ENCODE measurements at regions not wholly inside any gene's neighbourhood (a gene's known extent, or its start where the extent isn't known, plus 50 kb on each side); places are given as distances from the start of the nearest gene placed in this dataset.

DNA sequence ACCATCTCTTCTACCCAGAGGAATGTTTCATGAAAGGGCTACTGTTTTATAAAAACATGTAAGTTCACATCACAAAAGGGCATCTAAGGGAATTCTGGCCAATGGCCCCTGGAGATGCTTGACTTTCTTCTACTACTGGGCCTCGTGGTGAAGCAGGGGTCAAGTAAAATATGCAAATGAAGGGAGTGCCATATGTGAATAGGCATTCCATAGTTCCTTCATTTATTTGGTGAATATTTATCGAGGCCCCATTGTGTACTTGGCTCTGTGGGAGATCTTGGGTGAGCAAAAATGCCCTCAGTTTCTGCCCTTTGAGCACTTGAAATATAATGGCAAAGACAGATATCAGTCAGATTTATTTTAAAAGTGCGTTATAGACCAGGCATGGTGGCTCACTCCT is 101.3 kb upstream of the CACNA2D3 start:
- DNase-seq (ENCODE audit: low read depth): no peak

DNA sequence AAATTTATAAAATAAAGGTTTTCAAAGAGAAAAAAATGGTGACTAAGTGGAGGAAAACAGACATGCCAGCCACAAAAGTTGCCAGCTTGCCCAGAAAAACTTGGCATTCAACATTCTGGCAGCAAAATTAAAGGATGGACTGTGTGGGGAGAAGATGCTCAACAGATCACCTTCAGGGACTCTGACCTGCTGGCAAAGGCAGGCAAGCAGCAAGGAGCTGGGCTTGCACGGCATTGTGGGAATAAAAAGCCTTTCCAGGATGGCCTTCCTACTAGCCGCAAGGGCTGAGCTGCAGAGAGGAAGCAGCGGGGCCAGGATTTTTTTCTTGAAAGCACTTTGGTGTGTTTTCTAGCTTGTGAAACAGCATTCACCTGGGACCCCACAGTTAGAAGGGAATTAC is 101.9 kb upstream of the CACNA2D3 start:
- no peak for DNase-seq (ENCODE audit: low read depth)

DNA sequence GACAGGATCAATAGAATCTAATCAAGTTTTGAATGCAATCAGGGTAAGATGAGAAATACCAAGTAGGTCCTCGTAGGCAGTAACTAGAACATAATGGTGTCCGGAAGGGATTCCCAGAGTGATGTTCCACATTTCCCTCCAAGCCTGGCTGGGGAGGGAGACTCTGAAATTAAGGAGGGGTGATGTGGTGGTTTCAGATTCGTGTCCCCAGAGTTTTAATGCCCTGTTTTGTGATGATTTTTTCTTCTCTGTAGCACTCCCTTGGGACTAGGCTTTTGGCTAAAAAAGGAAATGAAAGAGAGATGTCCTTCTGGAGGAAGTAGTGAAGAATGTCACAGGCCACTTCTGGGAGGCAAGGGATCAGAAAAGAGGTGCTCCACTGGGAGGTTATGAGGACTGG is 108.3 kb upstream of the CACNA2D3 start:
- no peak for DNase-seq (ENCODE audit: low read depth)

DNA sequence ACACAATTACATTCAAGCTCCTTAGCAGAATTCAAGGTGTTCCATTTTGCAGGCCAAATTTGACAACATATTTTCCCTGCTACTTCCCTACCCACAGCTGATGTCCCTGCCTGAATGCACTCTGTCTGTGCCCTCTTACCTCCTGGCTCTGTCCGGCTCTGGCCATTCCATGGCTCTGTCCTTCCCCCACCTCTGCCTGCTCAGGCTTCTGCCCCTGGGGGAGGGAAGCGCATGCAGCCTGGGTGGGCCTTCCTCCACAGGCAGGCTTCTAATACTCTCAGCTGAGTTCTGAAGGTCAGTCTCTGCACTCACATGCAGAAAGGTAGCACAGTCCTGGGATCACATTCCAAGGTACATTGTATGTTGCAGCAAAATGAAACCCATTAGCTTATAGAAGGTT is 113.6 kb upstream of the CACNA2D3 start:
- no peak for DNase-seq (ENCODE audit: low read depth)

DNA sequence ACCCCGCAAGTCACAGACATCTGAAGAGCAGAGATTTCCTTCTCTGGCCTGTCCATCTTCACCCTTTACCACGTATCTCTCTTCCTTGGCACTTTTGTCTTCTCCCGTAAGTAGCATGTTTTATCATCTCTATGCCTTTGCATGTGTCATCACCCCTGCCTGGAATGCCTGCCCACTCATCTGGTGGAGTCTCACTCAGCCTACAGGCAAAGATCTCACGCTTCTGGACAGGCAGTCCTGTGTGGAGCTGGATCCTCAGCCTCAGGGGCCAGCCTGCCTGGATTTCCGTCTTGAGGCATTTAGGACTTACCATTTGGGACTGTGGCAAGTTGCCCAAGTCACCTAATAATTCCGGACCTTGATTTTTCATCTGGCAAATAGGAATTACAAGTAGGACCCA is 114.3 kb upstream of the CACNA2D3 start:
- no peak for DNase-seq (ENCODE audit: low read depth)

DNA sequence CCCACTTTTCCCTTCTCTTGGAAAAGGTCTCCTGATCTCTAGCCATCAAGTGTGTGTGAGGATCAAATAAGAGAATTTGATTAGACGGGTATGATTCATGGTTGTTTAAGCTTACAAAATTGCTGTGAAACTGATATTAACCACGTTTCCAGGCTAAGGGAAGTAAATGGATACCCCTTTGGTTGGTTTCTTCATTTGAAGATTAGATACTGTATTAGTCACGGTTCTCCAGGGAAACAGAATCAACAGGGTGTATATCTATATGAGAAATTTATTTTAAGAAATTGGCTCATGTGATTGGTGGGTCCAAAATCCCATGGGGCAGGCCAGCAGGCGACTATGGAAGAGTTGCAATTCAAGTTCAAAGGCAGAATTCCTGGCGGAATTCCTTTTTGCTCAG is 112.7 kb upstream of the SELENOK start:
- no peak for DNase-seq (ENCODE audit: low read depth)

DNA sequence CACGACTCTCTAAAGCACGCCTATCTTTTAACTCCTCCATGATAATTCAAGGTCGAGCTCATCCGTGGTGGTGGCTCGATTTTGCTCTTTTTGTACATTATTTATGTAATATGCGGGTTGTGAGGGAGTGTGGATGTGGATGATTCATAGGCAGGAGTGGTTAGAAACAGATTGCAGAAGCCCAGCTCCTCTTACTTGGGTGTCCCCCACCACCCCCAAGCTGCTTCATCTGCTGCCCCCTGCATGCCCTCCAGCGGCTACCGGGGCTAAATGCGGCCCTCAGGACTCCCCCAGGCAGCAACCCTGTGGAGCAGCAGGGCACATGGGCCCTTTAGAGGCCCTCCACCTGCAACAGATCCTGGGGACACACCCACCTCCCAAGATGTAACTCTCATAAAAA is 111.5 kb upstream of the SELENOK start:
- DNase-seq (ENCODE audit: low read depth): no peak

DNA sequence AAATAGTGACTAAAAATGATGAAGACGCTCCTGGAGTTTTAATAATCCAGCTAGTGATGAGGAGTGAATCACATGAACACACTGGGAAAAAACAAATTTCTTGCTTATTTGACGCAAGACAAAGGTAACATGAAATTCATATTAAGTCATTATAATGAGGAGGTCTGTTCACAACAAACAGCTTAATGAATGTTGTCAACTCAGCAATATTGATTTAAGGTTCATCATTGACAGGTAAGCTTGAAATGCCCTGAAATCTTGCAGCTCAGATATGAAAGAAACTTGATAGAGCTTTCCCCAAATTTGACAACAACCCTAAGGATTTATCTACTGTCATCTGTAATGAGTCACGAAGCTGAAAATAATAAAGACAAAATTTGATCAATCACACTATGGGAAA is 108.1 kb upstream of the SELENOK start:
- DNase-seq (ENCODE audit: low read depth): no peak

DNA sequence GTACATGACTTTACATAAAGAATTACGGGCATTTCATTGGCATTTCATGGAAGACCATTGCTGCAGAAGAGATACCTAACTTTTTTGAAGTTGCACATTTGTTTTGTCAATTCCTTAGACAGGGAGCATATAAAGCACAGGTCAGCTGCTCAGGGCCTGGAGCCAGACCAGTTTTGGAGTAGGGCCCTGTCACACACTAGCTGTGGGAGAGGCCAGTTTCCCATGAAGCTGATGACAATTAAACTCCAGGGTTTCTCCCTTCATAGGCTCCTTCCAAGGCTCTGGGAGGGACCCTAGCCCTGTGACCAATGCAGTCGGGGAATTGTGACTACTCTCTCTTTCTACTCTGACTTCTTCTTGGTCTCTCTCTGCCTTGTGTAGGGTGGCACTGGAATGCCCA is 107.3 kb upstream of the SELENOK start:
- no peak for DNase-seq (ENCODE audit: low read depth)

DNA sequence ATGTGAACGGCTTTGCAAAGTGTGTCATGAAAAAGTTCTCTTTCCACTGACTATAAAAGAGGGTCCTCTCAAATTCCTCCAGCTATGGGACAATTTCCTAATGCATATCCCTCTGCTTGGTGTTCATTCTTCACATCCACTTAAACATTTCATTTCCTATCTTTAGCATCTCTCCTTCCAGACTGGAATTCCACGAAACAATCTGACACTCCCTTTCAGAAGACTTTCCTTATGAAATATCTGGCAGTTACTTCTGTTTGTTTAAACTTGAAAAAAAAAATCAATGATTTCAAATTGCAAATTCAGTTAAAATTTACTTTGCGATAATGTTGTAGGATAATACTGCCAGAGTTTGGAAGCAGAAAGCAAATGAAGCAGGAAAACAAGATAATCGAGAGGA is 105.8 kb upstream of the SELENOK start:
- no peak for DNase-seq (ENCODE audit: low read depth)

DNA sequence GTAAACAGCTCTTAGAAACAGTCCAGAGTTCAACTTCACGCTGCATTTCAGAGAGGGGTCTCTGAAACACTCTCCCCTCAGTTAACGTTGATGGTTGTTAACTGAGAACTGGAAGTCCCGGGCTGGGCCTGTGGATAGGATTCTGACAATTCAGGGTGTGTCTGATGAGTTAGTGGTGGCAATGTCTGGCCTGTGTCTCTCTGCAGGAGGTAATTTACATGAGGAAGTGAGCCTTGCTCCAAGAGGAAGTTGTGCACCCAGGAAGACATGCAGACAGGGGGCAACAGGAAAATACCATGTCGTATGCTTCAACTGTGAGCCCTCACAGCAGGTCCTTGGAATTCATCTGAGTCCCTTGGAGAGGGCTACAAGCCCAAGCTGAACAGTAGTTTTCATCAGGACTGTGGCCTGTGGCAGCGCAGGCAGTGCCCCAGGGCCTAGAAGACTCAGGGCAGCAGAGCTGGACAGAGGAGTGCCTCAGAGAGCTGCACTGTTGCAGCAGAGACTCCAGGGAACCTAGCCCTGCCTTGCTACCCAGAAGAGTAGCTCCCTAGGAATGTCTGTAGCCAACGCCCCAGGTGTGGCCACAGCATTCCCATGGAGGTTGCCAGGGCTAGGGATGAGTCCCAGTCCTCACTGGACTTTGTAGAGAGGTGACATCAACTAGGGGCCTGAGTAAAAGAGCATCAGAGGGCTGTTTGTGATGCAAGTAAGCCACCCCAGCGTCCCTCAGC is 104.6 kb upstream of the SELENOK start:
- DNase-seq (ENCODE audit: low read depth): no peak

DNA sequence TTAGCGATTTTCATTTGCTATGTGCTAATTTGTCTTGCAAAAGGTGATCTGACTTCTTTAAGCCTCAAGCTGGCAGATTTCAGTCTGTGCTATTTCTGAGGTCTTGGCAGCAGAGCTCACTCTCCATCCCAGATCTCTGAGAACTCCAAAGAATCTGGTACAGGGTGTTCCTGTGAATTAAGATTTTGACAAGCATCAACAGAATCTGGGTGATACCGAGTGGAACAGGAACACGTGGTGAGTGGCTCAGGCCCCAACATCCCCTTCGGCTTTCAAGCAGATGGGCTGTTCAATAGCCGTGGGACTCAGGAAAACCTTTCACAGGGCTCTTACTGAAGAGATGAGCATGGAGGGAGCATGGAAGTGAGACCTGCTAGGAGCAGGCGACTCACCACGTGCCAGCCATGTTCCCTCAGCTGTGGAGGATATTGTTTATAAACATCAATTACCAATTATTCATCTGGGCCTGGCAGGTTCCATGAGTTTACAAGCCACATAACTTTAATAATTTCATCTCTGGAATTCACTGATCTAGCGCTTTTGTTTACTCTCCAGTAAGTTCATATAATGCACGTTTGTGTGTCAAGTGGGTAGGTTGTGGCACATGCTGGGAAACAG is 103.4 kb upstream of the SELENOK start:
- no peak for DNase-seq (ENCODE audit: low read depth)

DNA sequence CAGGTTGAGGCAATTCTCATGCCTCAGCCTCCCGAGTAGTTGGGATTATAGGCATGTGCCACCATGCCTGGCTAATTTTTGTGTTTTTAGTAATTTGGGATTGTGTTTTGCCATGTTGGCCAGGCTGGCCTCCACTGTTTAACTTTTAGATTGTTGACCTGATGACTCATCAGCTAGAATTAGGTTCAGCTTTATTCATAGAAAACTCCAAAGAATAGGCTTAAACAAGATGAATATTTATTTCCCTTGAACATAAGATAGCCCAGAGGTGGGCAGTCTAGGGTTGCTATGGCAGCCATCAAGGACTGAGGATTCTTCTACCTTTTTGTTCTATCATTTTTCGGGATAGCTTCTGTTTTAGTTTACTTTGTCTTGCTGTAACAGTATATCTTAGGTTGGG is 99.6 kb upstream of the SELENOK start:
- DNase-seq (ENCODE audit: low read depth): no peak

DNA sequence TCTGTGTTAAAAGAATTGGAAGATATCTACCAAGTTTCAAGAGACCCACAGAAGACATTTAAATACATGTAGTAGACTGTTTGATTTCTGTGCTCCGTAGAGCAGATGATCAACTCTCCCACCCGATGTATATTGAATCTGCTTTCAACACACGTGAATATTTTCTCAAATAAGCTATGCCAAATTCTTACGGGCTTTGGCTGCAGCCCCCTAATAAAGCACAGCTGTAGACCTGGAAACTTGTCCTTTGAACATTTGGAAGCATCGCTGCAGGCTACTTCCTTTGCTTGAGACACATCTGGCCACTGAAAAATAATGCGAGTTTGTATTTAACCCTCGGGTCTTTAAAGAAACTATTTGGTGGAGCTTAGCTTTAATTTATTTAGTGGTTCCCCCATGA is 98.3 kb upstream of the SELENOK start:
- no peak for DNase-seq (ENCODE audit: low read depth)

DNA sequence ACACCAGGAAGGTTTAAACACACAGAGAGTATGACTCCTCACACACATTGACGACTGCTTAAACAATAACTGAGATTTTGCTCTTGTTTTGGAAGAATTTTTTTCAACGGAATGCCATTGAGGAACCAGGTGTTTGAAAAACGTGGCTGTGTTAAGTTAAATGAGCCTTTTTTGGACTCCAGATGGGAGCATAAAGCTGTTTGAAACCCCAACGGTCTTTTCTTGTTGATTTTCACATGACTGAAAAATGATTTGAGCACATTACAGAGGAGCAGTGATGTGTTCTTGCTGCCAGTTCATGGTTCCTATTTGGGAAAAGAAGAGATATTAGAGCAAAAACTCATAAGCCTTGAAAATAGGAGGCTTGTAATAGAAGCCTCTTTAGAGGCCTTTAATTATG is 97.8 kb upstream of the SELENOK start:
- DNase-seq (ENCODE audit: low read depth): no peak

DNA sequence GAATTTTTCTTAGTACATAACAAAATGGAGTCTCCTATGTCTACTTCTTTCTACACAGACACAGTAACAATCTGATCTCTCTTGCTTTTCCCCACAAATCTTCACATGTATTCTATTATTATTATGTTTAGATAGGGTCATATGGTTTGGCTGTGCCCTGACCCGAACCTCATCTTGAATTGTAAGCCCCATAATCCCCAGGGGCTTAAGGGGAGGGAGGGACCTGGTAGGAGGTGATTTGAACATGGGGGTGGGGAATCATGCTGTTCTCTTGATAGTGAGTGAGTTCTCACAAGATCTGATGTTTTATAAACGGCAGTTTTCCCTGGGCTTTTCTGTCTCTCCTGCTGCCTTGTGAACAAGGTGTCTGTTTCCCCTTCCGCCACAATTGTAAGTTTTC is 86.7 kb upstream of the SELENOK start:
- DNase-seq (ENCODE audit: low read depth): no peak

DNA sequence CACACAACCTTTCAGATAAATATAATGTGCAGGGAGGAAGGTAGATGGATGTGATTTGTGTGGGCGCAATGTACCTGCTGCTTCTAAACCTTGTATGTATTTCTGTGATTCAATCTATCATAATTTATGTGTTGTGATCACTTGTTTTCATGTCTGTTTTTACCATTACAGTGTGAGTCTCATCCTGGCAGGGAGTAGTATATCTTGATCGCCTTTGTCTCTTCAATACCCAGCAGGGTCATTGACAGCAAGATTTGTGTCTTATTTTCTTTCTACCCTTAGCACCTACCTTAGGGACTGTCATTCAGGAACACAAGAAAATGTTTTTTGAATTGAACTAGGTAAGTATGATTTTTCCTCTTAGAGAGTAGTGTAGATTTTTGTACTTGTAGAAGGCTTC is 83.7 kb upstream of the SELENOK start:
- DNase-seq (ENCODE audit: low read depth): no peak

DNA sequence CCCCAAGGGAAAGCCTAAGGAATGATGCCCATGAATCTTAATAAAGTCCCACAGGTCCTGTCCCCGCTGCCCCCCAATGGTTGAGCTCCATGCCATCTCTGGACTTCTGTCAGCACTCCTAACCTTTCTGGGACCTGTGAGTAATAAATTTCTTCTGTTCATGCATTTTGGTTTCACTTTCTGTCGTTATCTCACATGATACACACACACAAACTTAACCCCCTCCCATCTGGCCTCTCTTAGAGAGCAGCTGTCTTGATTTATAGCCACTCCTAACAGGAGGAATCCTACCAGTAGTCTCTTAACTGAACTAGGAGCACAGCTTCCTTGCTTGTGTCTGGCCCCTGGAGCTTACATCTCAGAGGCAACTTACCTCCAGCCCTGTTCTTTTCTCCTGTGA is 82.7 kb upstream of the SELENOK start:
- no peak for DNase-seq (ENCODE audit: low read depth)

DNA sequence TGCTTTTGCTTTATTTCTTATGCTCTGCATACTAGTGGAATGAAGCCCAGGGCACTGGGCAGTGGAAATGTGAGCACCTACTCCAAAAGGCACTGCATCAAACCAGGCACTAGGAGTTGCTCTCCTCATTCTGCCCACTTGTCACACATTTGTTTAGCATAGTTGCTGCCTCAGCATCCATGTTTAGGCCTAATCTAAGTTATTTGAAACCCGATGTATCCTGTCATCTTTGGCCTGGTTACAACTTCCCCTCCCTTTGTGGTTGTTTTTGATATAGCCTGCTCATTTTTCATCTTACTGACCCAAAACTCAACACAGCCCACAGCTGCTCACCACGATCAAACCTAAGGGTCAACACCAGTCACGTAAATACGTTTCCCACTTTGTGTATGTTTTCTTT is 82.2 kb upstream of the SELENOK start:
- no peak for DNase-seq (ENCODE audit: low read depth)

DNA sequence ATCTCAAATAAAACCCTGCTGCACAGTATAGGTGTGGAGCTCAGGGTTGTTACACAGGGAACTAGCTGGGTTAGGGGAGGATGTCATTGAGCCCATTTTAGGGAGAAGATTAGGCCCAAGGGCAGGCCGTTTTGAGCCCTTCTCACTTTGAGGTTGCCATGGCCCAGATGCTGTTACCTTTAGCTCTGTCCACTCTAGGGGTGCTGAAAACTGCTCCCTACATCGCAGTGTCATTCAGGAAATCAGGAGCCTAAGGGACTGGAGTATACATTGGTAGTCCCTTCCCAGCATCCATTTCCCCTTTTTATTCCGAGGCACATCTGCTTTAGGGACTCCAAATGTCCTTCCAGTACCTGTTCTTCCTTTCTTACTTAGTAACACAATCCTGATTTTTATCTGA is 79.0 kb upstream of the SELENOK start:
- DNase-seq (ENCODE audit: low read depth): no peak

DNA sequence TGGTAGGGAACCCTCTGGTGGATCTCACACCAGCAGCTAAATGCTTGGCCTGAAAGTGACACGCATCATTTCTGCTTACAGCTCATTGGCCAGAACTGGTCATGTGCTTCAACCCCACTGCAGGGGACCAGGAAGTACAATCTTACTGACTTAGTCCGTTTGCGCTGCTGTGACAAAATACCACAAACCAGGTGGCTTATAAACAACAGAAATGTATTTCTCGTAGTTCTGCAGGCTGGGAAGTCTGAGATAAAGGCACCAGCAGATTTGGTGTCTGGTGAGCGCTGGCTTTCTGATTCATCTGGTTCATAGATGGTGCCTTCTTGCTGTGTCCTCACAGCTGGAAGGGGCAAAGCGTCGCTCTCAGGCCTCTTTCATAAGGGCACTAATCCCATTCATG is 77.4 kb upstream of the SELENOK start:
- no peak for DNase-seq (ENCODE audit: low read depth)

DNA sequence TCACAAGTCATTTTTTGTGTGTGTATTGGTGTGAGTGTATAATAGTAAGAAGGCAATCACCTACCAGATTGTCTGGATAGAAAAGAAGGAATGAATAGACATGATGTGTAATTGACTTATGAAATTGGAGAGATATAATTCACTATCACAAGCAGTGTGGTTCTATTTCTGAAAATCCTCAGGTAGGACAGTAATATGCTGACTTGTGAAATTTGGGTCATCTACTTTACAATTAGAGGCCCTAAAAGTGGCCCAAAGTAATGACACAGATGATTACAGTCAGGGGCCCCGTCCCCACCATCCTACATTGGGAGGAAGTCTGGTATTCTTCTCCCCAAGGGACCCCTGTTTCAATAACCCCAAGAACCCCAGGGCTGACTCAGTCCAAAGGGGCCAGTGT is 73.6 kb upstream of the SELENOK start:
- no peak for DNase-seq (ENCODE audit: low read depth)

DNA sequence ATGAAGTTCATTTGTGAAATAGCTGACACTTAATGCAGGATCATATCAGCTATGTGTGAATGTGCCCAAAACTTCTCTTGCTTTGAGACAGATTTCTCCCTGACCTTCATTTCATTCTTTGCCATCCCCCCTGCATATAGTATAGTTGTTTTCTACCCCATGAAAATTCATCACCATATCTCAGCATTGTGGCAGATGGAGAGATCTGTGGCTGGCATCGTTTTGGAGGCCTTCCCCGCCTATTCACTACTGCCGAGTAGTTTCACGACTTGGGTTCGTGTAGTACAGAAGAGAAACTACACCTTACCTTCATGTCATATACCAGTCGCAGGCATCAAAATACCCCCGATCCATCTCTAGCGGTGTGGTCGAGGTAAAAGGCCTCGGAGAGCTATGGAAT is 66.2 kb upstream of the SELENOK start:
- no peak for DNase-seq (ENCODE audit: low read depth)

DNA sequence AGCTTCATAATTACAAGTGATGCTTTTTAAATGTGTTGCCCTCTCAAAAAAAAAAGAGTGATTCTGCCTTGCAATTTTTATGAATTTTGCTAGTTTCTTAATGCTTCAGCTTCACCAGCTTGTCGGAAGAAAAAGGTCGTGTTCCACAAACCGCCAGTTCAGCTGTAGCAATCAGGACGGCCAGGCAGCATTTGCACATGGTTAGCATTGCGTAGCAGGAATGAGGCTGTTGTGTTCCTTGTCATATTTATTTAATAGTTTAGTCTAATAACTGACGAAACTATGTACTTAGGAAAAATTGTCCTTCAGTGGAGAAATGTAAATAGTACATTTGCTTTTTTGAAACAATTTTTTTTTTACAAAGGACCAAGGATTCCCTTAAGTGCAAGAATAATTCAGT is 64.9 kb upstream of the SELENOK start:
- DNase-seq (ENCODE audit: low read depth): peak; percentile 59
